Erythroblast (primary cell): ENCODE measurements at regions not wholly inside any gene's neighbourhood (a gene's known extent, or its start where the extent isn't known, plus 50 kb on each side); places are given as distances from the start of the nearest gene placed in this dataset.

Experiments
- GATA1 ChIP-seq: IDR thresholded peaks from 2 replicates; pipeline ENCODE4 v1.6.1; 2011; ENCODE audit warnings: low read depth, mild to moderate bottlenecking, control low read depth, low read length, moderate library complexity
- POLR2A ChIP-seq: IDR thresholded peaks from 2 replicates; pipeline ENCODE4 v1.6.1; 2011; ENCODE audit warnings: mild to moderate bottlenecking, low read length

GRCh38 chr2:234435836-234436481, 60.9 kb downstream of the ARL4C start:
- TF ChIP-seq POLR2A = no peak
- TF ChIP-seq GATA1 = no peak
